ENCODE measurements at regions not wholly inside any gene's neighbourhood (a gene's known extent, or its start where the extent isn't known, plus 50 kb on each side); places are given as distances from the start of the nearest gene placed in this dataset.
"Not testable (repeated sequence)": the region's sequence is repeated elsewhere in the genome, so short reads cannot be mapped to it uniquely, and the experiment has no call there.

DNA sequence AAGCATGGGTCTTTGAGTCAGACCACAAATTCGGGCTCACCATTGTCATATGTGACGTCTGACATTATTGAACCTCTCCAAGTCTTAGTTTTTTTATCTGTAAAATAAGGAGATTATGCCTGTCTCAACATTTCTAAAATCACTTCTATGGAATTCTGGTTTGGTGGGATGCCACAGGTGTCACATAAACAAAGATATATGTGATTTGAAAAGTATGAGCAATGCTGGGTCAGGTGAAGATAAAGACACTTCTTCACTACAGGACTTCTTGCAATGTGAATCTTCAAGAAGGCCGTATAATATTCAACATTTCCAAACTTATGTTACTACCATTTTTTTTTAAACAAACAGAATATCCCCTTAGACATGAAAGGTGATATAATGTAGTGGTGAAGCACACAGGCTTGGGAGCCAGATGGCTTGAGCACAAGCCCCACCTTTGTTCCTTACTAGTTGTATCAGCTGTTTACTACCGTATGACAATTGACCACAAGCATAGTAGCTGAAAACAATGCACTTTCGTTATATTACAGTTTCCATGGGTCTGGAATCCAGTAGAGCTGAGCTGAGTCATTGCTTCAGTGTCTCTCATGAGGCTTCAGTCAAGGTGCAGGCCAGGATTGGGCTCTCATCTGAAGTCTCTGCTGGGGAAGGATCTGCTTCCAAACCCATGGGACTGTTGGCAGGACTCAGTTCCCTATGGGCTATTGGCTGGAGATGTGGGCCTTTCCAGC is 87.7 kb downstream of the UTP18 start:
- no peak for DNase-seq

DNA sequence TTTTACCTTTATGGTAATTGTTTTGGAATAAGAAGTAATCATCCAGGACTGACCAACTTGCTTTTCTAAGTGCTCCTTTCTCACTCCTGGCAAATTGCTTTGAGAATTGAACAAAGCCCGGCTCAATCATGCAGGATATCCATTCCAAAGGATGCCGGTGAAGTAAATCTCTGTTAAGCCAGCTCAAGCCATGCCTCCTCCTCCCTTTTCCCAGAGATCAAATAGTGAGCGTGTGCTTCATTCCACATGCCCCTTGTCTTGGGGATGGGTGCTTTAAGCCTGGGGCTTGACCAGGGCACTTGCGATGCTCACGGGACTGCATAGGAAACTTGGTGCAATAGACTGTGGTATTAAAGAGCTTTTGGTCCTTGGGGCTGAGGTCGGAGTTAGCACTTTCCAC is 90.7 kb downstream of the UTP18 start:
- no peak for DNase-seq

- no peak for DNase-seq
These were observed 91.5 kb downstream of the UTP18 start for GRCh38 chr17:51351890-51352289.

GRCh38 chr17:51352798-51353197 is 92.5 kb downstream of the UTP18 start:
- no peak for DNase-seq

DNA sequence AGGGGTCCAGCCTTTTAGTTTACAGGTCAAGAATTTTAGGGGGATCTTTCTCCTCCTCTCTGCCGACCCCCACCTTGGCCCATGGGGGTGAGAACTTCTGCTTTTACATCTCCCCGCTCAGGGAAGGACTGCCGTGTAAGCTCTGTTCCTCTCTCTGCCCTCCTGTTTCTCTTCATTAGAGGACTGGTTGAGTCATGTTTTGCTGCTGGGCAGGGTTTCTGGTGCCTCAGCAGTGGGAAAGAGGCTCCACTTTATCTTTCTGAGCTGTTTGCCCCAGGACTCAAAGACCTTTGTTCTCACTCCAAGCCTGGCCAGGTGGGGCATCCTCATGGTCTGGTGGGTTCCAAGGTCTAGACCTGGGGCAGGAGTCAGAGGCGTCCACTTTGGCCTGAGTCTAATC is 93.0 kb downstream of the UTP18 start:
- no peak for DNase-seq

GRCh38 chr17:51354936-51355335 is 94.6 kb downstream of the UTP18 start:
- no peak for DNase-seq

- DNase-seq: no peak
These were observed 95.4 kb downstream of the UTP18 start for GRCh38 chr17:51355441-51356410.

DNA sequence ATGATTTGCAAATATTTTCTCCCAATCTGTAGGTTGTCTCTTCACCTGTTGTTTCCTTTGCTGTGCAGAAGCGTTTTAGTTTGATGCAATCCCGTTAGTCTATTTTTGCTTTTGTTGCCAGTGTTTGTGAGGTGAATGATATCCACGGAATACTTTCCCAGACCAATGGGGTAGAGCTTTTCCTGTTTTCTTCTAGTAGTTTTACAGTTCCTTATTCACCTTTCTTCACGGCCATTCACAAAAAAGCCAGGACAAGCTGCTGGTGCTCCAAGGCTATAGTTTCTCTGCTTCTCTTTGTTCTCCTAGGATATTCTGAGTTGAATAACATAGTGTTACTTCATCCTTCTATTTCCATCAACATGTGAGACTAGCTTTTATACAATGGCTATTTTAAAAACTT is 98.7 kb downstream of the UTP18 start:
- no peak for DNase-seq

DNA sequence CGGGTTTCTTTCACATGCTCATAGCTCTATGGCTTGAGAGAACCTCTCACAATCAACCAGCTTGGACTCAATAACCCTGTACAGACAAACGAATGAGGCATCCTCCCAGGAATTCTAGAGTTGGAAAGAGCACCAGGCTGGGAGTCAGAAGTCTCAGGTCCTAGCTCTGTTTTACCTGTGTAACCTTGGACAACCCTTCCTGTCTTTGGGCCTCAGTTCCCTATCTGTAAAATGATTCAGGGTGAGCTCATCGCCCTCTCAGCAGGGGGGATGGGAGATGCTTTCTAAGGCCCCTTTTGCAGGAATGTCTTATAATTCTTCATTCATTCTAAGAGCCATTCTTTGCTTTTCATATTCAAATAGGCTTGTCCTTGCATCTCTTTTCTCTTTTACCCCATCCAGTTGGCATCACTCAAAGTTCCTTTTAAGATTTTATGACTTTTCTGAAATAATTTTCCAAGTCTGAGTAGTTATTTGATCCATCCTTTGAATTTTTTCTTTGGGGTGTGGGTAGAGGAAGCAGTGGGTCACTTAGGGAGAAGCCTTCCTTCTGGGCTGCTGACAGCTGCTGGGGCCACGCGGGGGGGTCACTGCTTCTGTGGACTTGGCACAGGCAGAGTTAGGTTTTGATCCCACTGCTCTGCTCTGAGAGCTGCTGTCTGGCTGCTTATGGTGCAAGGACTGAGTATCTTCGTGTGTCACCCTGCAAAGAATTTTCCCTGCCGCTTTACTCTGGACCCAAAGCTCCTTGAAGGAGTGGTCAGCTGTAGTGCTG is 102.7 kb downstream of the UTP18 start:
- no peak for DNase-seq

DNA sequence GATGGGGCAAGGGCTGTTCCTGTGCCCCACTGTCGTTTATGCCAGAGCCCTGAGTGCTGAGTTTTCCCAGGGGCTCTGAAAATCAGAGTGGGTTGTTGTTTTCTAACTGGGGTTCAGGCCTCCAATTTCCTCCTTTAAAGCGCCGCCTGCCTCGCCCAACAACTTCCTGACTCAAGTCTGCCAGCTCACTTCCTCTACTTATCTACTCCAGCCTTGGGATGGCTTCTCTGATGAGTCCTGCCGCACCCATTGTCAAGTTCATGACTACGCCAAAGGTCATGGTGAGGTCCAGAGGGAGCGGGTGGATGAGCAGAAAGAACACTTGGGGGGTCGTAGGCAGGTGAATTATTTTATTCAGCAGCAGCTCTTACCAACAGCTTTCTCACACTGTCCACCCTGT is 104.7 kb downstream of the UTP18 start:
- DNase-seq: peak; percentile 22

GRCh38 chr17:51366866-51367265 is 106.5 kb downstream of the UTP18 start:
- no peak for DNase-seq

DNA sequence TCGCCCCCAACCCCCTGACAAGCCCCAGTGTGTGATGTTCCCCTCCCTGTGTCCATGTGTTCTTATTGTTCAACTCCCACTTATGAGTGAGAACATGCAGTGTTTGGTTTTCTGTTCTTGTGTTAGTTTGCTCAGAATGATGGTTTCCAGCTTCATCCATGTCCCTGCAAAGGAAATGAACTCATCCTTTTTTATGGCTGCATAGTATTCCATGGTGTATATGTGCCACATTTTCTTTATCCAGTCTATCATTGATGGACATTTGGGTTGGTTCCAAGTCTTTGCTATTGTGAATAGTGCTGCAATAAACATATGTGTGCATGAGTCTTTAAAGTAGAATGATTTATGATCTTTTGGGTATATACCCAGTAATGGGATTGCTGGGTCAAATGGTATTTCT is 107.5 kb downstream of the UTP18 start:
- DNase-seq: not testable (repeated sequence)

DNA sequence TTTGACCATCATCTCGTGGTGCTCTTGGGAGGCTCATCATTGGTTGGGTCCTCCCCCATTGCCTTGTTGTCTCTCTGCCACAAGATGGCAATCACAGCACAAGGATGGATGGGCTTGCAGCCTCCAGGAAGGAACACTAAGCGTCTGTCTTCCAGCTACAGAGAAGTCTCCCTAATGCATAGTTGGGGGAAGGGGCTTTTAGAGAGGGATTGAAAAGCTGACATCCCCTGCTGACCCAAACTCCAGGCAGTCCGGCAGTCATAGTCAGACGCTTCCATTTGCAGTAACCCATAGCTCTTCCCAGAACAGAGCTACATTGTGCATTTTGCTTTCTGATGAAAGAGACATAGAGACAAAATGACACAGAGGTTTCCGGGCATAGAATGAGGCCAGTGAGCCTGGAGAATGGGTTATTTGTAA is 111.4 kb downstream of the UTP18 start:
- peak; percentile 42 for DNase-seq

GRCh38 chr17:51372345-51373004 is 112.1 kb downstream of the UTP18 start:
- peak; percentile 48 for DNase-seq

DNA sequence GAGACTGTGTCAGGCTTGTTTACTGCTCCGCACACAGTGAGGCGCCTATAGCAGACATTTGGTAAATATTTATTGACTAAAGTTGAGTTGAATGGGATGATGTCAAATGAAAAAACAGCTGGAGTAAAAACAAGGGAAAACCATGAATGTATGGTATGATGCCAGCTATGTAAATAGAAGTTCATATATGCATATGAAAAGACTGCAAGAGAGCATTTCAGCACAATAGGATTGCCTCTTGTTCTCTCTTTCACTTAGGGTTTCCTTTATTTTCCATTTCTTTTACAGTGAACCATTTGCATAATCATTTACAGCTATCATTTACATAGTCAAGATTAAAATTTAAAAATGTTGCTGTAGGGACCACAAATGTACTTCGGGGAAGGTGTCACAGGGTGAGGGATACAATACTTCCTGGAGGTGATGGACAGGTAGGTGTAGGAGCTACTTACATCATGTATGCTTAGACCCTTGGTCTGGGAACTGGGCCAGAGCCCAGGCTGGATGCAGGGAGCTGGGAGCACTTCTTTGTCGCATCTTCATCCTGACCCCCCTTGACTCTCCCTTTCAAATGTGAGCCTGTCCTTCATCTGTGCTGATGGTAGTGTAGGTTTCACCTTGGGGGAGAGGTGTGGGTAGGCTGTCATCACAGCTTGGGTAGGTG is 113.3 kb downstream of the UTP18 start:
- DNase-seq: no peak

DNA sequence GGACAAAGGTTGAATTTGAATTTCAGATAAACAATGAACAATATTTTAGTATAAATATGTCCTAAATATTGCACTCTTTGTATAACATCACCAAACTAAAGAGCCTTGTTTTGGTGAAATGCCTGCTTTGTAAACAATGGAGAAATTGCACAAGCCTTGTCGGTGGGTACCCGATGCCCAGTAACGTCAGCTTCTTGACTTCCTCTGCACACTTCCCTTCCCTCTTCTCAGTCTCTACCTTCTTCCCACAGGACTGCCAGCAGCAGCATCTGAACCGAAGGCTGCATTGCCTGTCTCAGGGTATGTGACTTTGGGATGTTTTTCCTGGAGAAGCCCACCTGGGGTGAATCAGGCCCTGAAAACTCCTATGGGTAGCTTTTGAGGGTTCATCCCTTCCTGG is 113.9 kb downstream of the UTP18 start:
- no peak for DNase-seq

DNA sequence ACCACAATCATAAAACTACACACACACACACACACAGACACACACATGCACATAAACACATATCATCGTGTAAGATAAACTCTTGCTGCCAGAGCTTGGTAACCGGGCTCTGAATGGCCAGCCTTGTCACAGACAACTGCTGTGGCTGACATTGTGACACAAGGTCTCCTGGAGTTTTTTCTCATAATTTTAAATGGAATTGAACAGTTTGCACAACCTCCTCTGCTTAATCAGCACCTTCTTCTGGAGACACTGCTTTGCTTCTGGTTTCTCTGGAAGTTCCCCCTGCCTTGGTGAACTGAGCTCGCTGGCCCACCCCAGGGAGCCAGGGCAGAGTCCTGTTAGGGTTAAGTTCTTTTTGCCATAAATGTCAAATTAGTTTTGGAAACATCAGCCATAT is 115.4 kb downstream of the UTP18 start:
- no peak for DNase-seq

DNA sequence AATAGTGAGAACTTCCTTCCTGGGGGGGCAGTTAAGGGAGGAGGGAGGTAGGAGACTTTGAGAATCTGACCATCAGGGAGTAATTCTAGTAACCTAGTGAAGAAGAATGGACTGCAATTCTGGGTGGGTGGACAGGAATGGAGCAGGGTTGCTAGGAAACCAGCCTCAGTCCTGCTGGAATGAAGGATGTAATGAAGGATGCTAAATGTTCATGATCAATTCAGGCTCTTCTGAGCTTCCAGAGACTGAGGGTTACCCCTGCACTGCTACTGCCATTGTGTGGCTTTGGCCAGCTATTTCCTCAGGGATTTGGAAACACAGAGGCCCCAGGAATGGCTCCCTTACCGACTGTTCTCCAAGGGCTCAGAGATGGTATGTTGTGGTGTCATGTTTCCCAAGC is 116.4 kb downstream of the UTP18 start:
- DNase-seq: no peak

GRCh38 chr17:51381262-51381661 is 120.9 kb downstream of the UTP18 start:
- no peak for DNase-seq

DNA sequence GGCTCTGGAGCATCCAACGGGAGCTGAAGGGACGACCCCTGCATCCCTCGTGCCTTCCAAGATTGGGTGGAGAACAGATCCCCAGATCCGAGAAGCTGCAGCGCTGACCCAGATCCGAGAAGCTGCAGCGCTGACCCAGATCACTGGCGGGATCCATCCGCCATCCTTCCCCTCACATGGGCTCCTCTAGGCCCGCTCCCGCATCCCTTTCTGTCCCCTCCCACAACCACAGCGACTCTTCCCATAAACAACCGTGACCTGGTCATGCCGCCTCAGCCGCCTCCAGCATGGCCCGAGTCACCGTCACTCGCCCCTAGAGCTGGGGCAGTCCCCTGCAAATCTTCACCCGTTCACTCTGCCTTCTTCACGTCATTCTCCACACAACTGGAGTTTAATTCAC is 124.9 kb downstream of the UTP18 start:
- DNase-seq: no peak

DNA sequence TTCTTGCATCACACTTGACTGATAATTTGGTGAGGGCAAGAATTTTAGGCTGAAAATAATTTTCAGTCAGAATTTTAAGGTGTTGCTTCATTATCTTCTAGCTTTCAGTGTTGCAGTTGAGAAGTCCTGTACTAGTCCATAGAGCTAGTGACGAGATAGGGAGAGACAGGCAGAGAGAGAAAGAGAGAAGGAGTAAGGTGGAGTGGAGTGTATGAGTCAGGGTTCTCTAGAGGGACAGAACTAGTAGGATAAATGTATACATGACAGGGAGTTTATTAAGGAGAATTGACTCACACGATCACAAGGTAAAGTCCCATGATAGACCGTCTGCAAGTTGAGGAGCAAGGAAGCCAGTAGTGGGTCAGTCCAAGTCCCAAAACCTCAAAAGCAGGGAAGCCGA is 127.2 kb downstream of the UTP18 start:
- DNase-seq: no peak

- no peak for DNase-seq
These were observed 127.6 kb downstream of the UTP18 start for GRCh38 chr17:51387986-51388385.
